ENCODE measurements at regions not wholly inside any gene's neighbourhood (a gene's known extent, or its start where the extent isn't known, plus 50 kb on each side); places are given as distances from the start of the nearest gene placed in this dataset.

DNA sequence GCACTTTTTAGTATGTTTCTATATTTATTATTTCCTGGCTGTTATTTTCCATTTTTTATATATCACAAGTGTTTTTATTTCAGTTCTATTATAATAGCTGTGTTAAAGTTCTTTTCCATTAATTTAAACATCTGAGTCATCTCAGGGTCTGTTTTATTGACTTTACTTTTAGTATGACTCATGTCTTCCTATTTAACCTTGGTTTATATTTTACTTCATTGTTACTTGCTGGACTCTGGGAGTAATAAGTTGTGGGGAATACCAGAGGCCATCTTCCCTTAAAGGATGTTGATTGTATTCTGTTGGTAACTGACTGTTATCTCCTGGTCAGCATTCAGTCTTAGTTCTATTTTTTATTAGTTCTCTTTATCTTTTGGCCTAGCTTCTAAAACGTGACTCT lies 1508.2 kb downstream of the CDH11 start:
- TF ChIP-seq, protein P1, sequence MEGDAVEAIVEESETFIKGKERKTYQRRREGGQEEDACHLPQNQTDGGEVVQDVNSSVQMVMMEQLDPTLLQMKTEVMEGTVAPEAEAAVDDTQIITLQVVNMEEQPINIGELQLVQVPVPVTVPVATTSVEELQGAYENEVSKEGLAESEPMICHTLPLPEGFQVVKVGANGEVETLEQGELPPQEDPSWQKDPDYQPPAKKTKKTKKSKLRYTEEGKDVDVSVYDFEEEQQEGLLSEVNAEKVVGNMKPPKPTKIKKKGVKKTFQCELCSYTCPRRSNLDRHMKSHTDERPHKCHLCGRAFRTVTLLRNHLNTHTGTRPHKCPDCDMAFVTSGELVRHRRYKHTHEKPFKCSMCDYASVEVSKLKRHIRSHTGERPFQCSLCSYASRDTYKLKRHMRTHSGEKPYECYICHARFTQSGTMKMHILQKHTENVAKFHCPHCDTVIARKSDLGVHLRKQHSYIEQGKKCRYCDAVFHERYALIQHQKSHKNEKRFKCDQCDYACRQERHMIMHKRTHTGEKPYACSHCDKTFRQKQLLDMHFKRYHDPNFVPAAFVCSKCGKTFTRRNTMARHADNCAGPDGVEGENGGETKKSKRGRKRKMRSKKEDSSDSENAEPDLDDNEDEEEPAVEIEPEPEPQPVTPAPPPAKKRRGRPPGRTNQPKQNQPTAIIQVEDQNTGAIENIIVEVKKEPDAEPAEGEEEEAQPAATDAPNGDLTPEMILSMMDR (IDR thresholded peaks at IDR 0.05), result no peak
- no peak for TF ChIP-seq POLR2A (IDR thresholded peaks at IDR 0.05)
